ENCODE measurements at regions not wholly inside any gene's neighbourhood (a gene's known extent, or its start where the extent isn't known, plus 50 kb on each side); places are given as distances from the start of the nearest gene placed in this dataset.

DNA sequence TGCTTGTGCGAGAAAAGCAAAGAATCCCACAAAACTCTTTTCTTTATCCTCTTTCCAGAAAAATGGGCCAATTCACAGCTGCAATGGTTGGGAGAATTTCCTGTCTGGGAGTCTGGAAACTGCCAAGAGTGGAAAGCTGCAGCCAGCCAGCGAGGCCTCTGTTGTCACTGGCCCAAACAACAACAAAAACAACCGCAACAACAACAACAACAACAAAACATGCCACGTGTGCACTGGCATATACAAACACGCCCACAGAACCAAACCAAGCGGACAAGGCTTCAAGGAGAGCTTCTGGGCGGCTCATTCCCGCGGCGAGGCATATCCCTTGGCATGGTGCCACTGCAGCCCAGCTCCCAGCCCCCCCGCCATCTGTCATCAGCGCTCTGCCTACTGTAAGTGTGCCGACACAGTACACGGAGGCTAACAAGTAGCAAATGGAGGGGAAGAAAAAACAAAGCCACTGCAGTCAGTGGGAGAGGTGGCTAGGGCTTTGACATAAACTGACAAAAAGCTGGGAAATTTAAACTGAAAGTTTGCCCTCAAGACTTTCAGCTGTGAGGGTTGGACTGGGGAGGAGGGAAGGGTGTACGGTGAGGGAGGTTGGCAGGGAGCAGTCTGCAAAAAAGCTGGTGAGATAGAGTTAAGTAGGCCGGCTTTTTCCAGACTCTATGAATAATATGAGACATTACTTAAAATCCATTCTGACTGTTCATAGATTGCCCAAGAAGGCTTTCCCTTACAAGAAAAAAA lies 165.0 kb upstream of the ZNF462 start:
- TF ChIP-seq SP1 (IDR thresholded peaks at IDR 0.05) (no peak), BHLHE40 (IDR thresholded peaks at IDR 0.05; ENCODE audit: borderline replicate concordance) (no peak), ARNT (IDR thresholded peaks at IDR 0.05) (no peak), ELF4 (IDR thresholded peaks at IDR 0.05) (no peak), TARDBP (IDR thresholded peaks at IDR 0.05) (no peak), FOXK2 (IDR thresholded peaks at IDR 0.05) (no peak), FOXA1 (IDR thresholded peaks at IDR 0.05) (no peak), SUZ12 (IDR thresholded peaks at IDR 0.05) (no peak), ZNF384 (IDR thresholded peaks at IDR 0.05) (no peak), L3MBTL2 (conservative IDR thresholded peaks at IDR 0.05) (no peak), LEF1 (IDR thresholded peaks at IDR 0.05; ENCODE audit: borderline replicate concordance) (no peak), NFRKB (IDR thresholded peaks at IDR 0.05) (no peak), PKNOX1 (IDR thresholded peaks at IDR 0.05) (no peak), FOXM1 (IDR thresholded peaks at IDR 0.05; ENCODE audit: borderline replicate concordance) (no peak)
